ENCODE measurements at regions not wholly inside any gene's neighbourhood (a gene's known extent, or its start where the extent isn't known, plus 50 kb on each side); places are given as distances from the start of the nearest gene placed in this dataset.

- Mint-ChIP-seq H3K36me3 (ENCODE audit: low read depth, unreplicated experiment) (no peaks in the 10 kb centered on the region), H3K9me3 (ENCODE audit: unreplicated experiment) (no peaks in the 10 kb centered on the region), H3K4me1 (ENCODE audit: unreplicated experiment) (peaks cover 9% of the 10 kb centered on the region), H3K4me3 (ENCODE audit: unreplicated experiment) (no peak overlapping the region), H3K27ac (ENCODE audit: unreplicated experiment) (no peak overlapping the region), H3K27me3 (ENCODE audit: unreplicated experiment) (no peaks in the 10 kb centered on the region)
- no peak for DNase-seq (ENCODE audit: low spot score)
- no peak for TF ChIP-seq CTCF (IDR thresholded peaks at IDR 0.05; ENCODE audit: unreplicated experiment)
Measured at GRCh38 chr6:149168968-149169367, 148.5 kb upstream of the TAB2 start.

GRCh38 chr6:149169761-149170511 is 147.6 kb upstream of the TAB2 start:
- no peak for DNase-seq (ENCODE audit: low spot score)
- Mint-ChIP-seq H3K36me3 (ENCODE audit: low read depth, unreplicated experiment) (no peaks in the 10 kb centered on the region), H3K9me3 (ENCODE audit: unreplicated experiment) (no peaks in the 10 kb centered on the region), H3K27ac (ENCODE audit: unreplicated experiment) (no peak overlapping the region), H3K4me3 (ENCODE audit: unreplicated experiment) (no peak overlapping the region), H3K4me1 (ENCODE audit: unreplicated experiment) (peaks cover 9% of the 10 kb centered on the region), H3K27me3 (ENCODE audit: unreplicated experiment) (no peaks in the 10 kb centered on the region)
- TF ChIP-seq CTCF (IDR thresholded peaks at IDR 0.05; ENCODE audit: unreplicated experiment): no peak

- no peaks in the 10 kb centered on the region for H3K36me3 Mint-ChIP-seq (ENCODE audit: low read depth, unreplicated experiment)
- H3K9me3 Mint-ChIP-seq (ENCODE audit: unreplicated experiment): no peaks in the 10 kb centered on the region
- no peak overlapping the region for H3K4me3 Mint-ChIP-seq (ENCODE audit: unreplicated experiment)
- H3K27ac Mint-ChIP-seq (ENCODE audit: unreplicated experiment): no peak overlapping the region
- DNase-seq (ENCODE audit: low spot score): no peak
- TF ChIP-seq CTCF (IDR thresholded peaks at IDR 0.05; ENCODE audit: unreplicated experiment): no peak
- H3K4me1 Mint-ChIP-seq (ENCODE audit: unreplicated experiment): peaks cover 9% of the 10 kb centered on the region
- no peaks in the 10 kb centered on the region for H3K27me3 Mint-ChIP-seq (ENCODE audit: unreplicated experiment)
Measured at GRCh38 chr6:149170564-149171452, 146.7 kb upstream of the TAB2 start.

GRCh38 chr6:149173222-149173621 is 144.3 kb upstream of the TAB2 start:
- Mint-ChIP-seq H3K4me1 (ENCODE audit: unreplicated experiment) (no peaks in the 10 kb centered on the region), H3K4me3 (ENCODE audit: unreplicated experiment) (no peak overlapping the region), H3K36me3 (ENCODE audit: low read depth, unreplicated experiment) (no peaks in the 10 kb centered on the region), H3K9me3 (ENCODE audit: unreplicated experiment) (no peaks in the 10 kb centered on the region), H3K27me3 (ENCODE audit: unreplicated experiment) (no peaks in the 10 kb centered on the region), H3K27ac (ENCODE audit: unreplicated experiment) (no peak overlapping the region)
- DNase-seq (ENCODE audit: low spot score): no peak
- no peak for TF ChIP-seq CTCF (IDR thresholded peaks at IDR 0.05; ENCODE audit: unreplicated experiment)

GRCh38 chr6:149174962-149175361 is 142.6 kb upstream of the TAB2 start:
- DNase-seq (ENCODE audit: low spot score): no peak
- Mint-ChIP-seq H3K27me3 (ENCODE audit: unreplicated experiment) (peaks cover 2% of the 10 kb centered on the region), H3K27ac (ENCODE audit: unreplicated experiment) (no peak overlapping the region), H3K36me3 (ENCODE audit: low read depth, unreplicated experiment) (no peaks in the 10 kb centered on the region), H3K4me3 (ENCODE audit: unreplicated experiment) (no peak overlapping the region), H3K9me3 (ENCODE audit: unreplicated experiment) (no peaks in the 10 kb centered on the region), H3K4me1 (ENCODE audit: unreplicated experiment) (no peaks in the 10 kb centered on the region)
- no peak for TF ChIP-seq CTCF (IDR thresholded peaks at IDR 0.05; ENCODE audit: unreplicated experiment)
